IPS DF 6.9 (cell line): ENCODE measurements at regions not wholly inside any gene's neighbourhood (a gene's known extent, or its start where the extent isn't known, plus 50 kb on each side); places are given as distances from the start of the nearest gene placed in this dataset.
A peak's percentile ranks its signal among the peaks of the same experiment; 100 is the strongest.

ENCODE experiments used
- DNase-seq: peaks from one replicate; pipeline ENCODE4 v3.0.0-alpha.2; 2013; ENCODE audit warnings: low read depth, low spot score
- H3K27ac ChIP-seq: one replicate; pipeline ENCODE4 v1.5.1; 2013; ENCODE audit warnings: low read length, control low read depth
- H3K27me3 ChIP-seq: 2 replicates; pipeline ENCODE4 v1.6.1; 2013; ENCODE audit warnings: mild to moderate bottlenecking, low read length; ENCODE audit not compliant: control insufficient read depth, insufficient read depth
- H3K36me3 ChIP-seq: 2 replicates; pipeline ENCODE4 v1.6.1; 2013; ENCODE audit warnings: low read length; ENCODE audit not compliant: control insufficient read depth, insufficient read depth
- H3K4me1 ChIP-seq: 2 replicates; pipeline ENCODE4 v1.6.1; 2013; ENCODE audit warnings: low read length; ENCODE audit not compliant: control insufficient read depth, insufficient read depth
- H3K4me3 ChIP-seq: 2 replicates; pipeline ENCODE4 v1.5.1; 2013; ENCODE audit warnings: mild to moderate bottlenecking, low read length
- H3K9me3 ChIP-seq: 2 replicates; pipeline ENCODE4 v1.6.1; 2013; ENCODE audit warnings: low read length, inconsistent platforms; ENCODE audit not compliant: control insufficient read depth, insufficient read depth
- WGBS: extraction: QIAGEN DNeasy Blood & Tissue Kit; methylation state at CpG from one replicate; pipeline ENCODE4 v1.1.7; 2013; ENCODE audit warnings: mixed read lengths, missing lambda C conversion rate; ENCODE audit not compliant: insufficient read length, insufficient coverage; 5-methylcytosine and 5-hydroxymethylcytosine counted together

- Histone ChIP-seq H3K4me3 (no peak overlapping the region), H3K9me3 (no peaks in the 10 kb centered on the region), H3K27ac (no peak overlapping the region), H3K4me1 (no peaks in the 10 kb centered on the region), H3K36me3 (no peaks in the 10 kb centered on the region), H3K27me3 (no peaks in the 10 kb centered on the region)
- no peak for DNase-seq
These were observed 434.6 kb upstream of the ADGRL2 start for GRCh38 chr1:81366173-81366572.

DNA sequence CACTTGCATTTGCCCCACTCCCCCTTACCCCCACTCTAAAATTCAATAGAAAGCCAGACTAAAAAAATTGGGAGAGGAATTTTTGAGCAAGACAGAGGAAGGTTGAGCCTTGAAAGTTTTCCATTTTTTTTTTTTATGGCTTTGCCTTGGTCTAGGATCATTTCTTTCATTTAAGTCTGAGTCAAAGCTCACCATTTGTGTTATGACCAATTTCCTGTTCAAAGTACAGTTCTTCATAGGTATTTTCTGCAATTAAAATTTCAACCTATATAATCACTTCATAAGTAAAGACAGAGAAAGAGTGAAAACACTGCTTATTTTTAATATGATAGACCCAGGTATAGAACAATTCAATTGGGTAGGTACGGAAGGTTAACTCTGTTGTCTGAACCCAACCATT, 436.6 kb upstream of the ADGRL2 start:
- no CpG with 5 or more reads among the region's 1 CpG for WGBS
- no peaks in the 10 kb centered on the region for H3K36me3 ChIP-seq
- no peaks in the 10 kb centered on the region for H3K9me3 ChIP-seq
- no peaks in the 10 kb centered on the region for H3K4me1 ChIP-seq
- no peak for DNase-seq
- H3K27ac ChIP-seq: no peak overlapping the region
- no peak overlapping the region for H3K4me3 ChIP-seq
- H3K27me3 ChIP-seq: no peaks in the 10 kb centered on the region

GRCh38 chr1:81358151-81358550, 442.6 kb upstream of the ADGRL2 start:
- WGBS: no CpG with 5 or more reads among the region's 1 CpG
- Histone ChIP-seq H3K27ac (no peak overlapping the region), H3K4me3 (no peak overlapping the region), H3K9me3 (no peaks in the 10 kb centered on the region), H3K4me1 (no peaks in the 10 kb centered on the region; the same call in 1 of the 2 replicates), H3K27me3 (no peaks in the 10 kb centered on the region), H3K36me3 (no peaks in the 10 kb centered on the region)
- no peak for DNase-seq

DNA sequence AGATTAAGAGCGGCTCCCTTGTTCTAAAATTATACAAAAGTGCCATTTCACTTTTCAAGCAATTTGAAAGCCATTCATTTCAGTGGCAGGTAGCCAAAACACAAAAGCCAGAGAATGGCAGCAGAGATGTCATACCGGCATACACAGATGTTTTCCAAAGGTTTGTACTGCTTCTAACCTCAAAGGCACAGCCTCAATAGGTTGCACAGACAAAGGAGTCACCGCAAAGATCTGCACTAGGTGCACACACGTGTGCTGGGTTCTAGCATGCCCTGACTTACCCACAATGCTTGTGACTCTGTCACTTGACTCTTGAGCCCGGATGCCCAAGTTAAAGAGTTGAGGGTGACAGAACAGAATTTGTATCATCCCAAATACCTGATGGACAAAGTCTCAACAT, 448.9 kb upstream of the ADGRL2 start:
- H3K4me1 ChIP-seq: peaks cover 3% of the 10 kb centered on the region
- no peaks in the 10 kb centered on the region for H3K36me3 ChIP-seq
- no peaks in the 10 kb centered on the region for H3K9me3 ChIP-seq
- no peak for DNase-seq
- WGBS: no CpG with 5 or more reads among the region's 5 CpGs
- no peak overlapping the region for H3K4me3 ChIP-seq
- H3K27me3 ChIP-seq: no peaks in the 10 kb centered on the region
- H3K27ac ChIP-seq: no peak overlapping the region

- peaks cover 3% of the 10 kb centered on the region; the same call in 1 of the 2 replicates for H3K4me1 ChIP-seq
- no peaks in the 10 kb centered on the region for H3K27me3 ChIP-seq
- H3K4me3 ChIP-seq: no peak overlapping the region
- H3K36me3 ChIP-seq: no peaks in the 10 kb centered on the region
- DNase-seq: peak; percentile 25
- no peak overlapping the region for H3K27ac ChIP-seq
- WGBS: no CpG with 5 or more reads among the region's 3 CpGs
- no peaks in the 10 kb centered on the region for H3K9me3 ChIP-seq
These were observed 451.4 kb upstream of the ADGRL2 start for GRCh38 chr1:81349194-81349965.

- H3K36me3 ChIP-seq: no peaks in the 10 kb centered on the region
- H3K4me3 ChIP-seq: no peak overlapping the region
- H3K27ac ChIP-seq: no peak overlapping the region
- no peak for DNase-seq
- WGBS: no CpG with 5 or more reads among the region's 2 CpGs
- no peaks in the 10 kb centered on the region for H3K27me3 ChIP-seq
- no peaks in the 10 kb centered on the region for H3K9me3 ChIP-seq
- H3K4me1 ChIP-seq: peaks cover 3% of the 10 kb centered on the region; the same call in 1 of the 2 replicates
These were observed 455.6 kb upstream of the ADGRL2 start for GRCh38 chr1:81345110-81345509.

DNA sequence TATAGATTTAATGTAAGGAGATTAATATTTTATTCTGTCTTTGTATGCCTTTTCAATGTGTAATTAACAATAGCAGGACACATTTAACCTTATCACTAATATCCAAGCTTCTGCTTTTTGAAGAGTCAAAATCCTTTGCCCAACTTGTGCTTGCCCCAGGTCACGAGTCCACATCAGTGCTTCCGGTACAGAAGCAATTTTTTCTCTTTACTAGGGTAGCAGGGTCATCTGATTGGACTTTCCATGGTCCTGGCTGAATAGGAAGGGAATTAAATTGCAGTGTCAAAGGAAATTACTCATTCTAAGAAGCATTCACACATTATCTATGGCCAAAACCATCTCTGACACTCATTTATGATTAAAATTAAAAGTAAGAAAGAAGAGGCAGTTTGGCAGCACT, 460.5 kb upstream of the ADGRL2 start:
- no peaks in the 10 kb centered on the region for H3K4me1 ChIP-seq
- H3K27me3 ChIP-seq: no peaks in the 10 kb centered on the region
- DNase-seq: no peak
- H3K27ac ChIP-seq: no peak overlapping the region
- H3K36me3 ChIP-seq: no peaks in the 10 kb centered on the region
- no peaks in the 10 kb centered on the region for H3K9me3 ChIP-seq
- no CpG with 5 or more reads among the region's 2 CpGs for WGBS
- H3K4me3 ChIP-seq: no peak overlapping the region

GRCh38 chr1:81337226-81337625, 463.5 kb upstream of the ADGRL2 start:
- Histone ChIP-seq H3K36me3 (no peaks in the 10 kb centered on the region), H3K27me3 (no peaks in the 10 kb centered on the region), H3K4me1 (no peaks in the 10 kb centered on the region), H3K27ac (no peak overlapping the region), H3K9me3 (no peaks in the 10 kb centered on the region), H3K4me3 (no peak overlapping the region)
- DNase-seq: no peak
- WGBS: no CpG with 5 or more reads among the region's 10 CpGs

DNA sequence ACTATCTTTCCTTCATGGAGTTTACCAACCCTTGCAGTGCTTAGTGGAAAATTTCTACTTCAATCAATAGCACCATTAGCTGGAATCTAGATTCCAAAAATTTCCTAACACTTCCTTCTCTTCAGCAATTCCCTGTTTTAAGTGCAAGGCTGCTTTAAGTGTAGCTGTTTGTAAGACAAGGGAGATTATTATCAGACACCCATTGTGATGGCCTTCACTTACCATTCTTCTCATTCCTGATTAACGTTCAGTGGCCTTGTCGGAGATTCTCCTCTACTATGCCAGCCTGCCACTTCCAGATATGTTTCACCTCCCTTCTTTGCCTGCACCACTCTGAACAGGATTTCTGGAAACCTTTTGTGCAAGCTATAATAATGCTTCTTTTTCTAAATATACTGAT, 464.9 kb upstream of the ADGRL2 start:
- H3K36me3 ChIP-seq: no peaks in the 10 kb centered on the region
- no peaks in the 10 kb centered on the region for H3K9me3 ChIP-seq
- no peaks in the 10 kb centered on the region for H3K27me3 ChIP-seq
- DNase-seq: no peak
- no CpG with 5 or more reads among the region's 2 CpGs for WGBS
- H3K27ac ChIP-seq: no peak overlapping the region
- no peak overlapping the region for H3K4me3 ChIP-seq
- no peaks in the 10 kb centered on the region for H3K4me1 ChIP-seq

- Histone ChIP-seq H3K9me3 (no peaks in the 10 kb centered on the region), H3K36me3 (no peaks in the 10 kb centered on the region), H3K4me1 (no peaks in the 10 kb centered on the region; the same call in 1 of the 2 replicates), H3K4me3 (no peak overlapping the region), H3K27me3 (no peaks in the 10 kb centered on the region), H3K27ac (no peak overlapping the region)
- no peak for DNase-seq
- no CpG with 5 or more reads among the region's 2 CpGs for WGBS
These were observed 470.2 kb upstream of the ADGRL2 start for GRCh38 chr1:81330521-81330920.

- Histone ChIP-seq H3K4me1 (no peaks in the 10 kb centered on the region; the same call in 1 of the 2 replicates), H3K27ac (no peak overlapping the region), H3K36me3 (no peaks in the 10 kb centered on the region), H3K4me3 (no peak overlapping the region), H3K27me3 (no peaks in the 10 kb centered on the region), H3K9me3 (no peaks in the 10 kb centered on the region)
- DNase-seq: no peak
These were observed 470.6 kb upstream of the ADGRL2 start for GRCh38 chr1:81330111-81330510.
